Trophoblast cell (in vitro differentiated cells and primary cell): ENCODE measurements at regions not wholly inside any gene's neighbourhood (a gene's known extent, or its start where the extent isn't known, plus 50 kb on each side); places are given as distances from the start of the nearest gene placed in this dataset.

Source experiments
- DNase-seq, 2 donors: peaks; one replicate each; pipeline ENCODE4 v3.0.0-alpha.2; 2016
- H2AFZ ChIP-seq: 2 replicates; pipeline ENCODE4 v1.6.1; 2013; ENCODE audit warnings: low read length, moderate library complexity, mild to moderate bottlenecking; ENCODE audit not compliant: insufficient read depth, poor library complexity
- H2AK5ac ChIP-seq: 2 replicates; pipeline ENCODE4 v1.6.1; 2013; ENCODE audit warnings: mild to moderate bottlenecking, low read length
- H2BK120ac ChIP-seq: 2 replicates; pipeline ENCODE4 v1.6.1; 2013; ENCODE audit warnings: low read length, mild to moderate bottlenecking, moderate library complexity; ENCODE audit not compliant: insufficient read depth, poor library complexity
- H2BK12ac ChIP-seq: 2 replicates; pipeline ENCODE4 v1.6.1; 2013; ENCODE audit warnings: mild to moderate bottlenecking, low read length, moderate library complexity
- H2BK5ac ChIP-seq: 2 replicates; pipeline ENCODE4 v1.6.1; 2013; ENCODE audit warnings: low read length, low read depth, moderate library complexity, mild to moderate bottlenecking; ENCODE audit not compliant: poor library complexity
- H3K14ac ChIP-seq: 2 replicates; pipeline ENCODE4 v1.6.1; 2013; ENCODE audit warnings: mild to moderate bottlenecking, low read length
- H3K18ac ChIP-seq: 2 replicates; pipeline ENCODE4 v1.6.1; 2013; ENCODE audit warnings: mild to moderate bottlenecking, low read length
- H3K23ac ChIP-seq: 2 replicates; pipeline ENCODE4 v1.6.1; 2013; ENCODE audit warnings: low read length
- H3K27ac ChIP-seq: 2 replicates; pipeline ENCODE4 v1.5.1; 2013; ENCODE audit warnings: low read depth, mild to moderate bottlenecking, inconsistent platforms, low read length, moderate library complexity
- H3K27me3 ChIP-seq: 2 replicates; pipeline ENCODE4 v1.6.1; 2013; ENCODE audit warnings: inconsistent platforms, mild to moderate bottlenecking, low read length, moderate library complexity; ENCODE audit not compliant: insufficient read depth
- H3K36me3 ChIP-seq, 2 experiments: 1 replicate in 1 of 2; 2 replicates in 1 of 2; pipeline ENCODE4 v1.6.1; 2013; ENCODE audit warnings: low read length in 2 of 2, mild to moderate bottlenecking in 2 of 2, moderate library complexity in 1 of 2; ENCODE audit not compliant: insufficient read depth in 2 of 2, control insufficient read depth in 1 of 2
- H3K4ac ChIP-seq: 2 replicates; pipeline ENCODE4 v1.6.1; 2013; ENCODE audit warnings: low read depth, mild to moderate bottlenecking, low read length, moderate library complexity
- H3K4me1 ChIP-seq, 2 experiments: 1 replicate in 1 of 2; 2 replicates in 1 of 2; pipeline ENCODE4 v1.6.1; 2013; ENCODE audit warnings: low read length in 2 of 2, mild to moderate bottlenecking in 2 of 2, moderate library complexity in 1 of 2; ENCODE audit not compliant: insufficient read depth in 2 of 2, control insufficient read depth in 1 of 2
- H3K4me2 ChIP-seq: 2 replicates; pipeline ENCODE4 v1.6.1; 2013; ENCODE audit warnings: inconsistent platforms, mild to moderate bottlenecking, low read length, moderate library complexity
- H3K4me3 ChIP-seq: 2 replicates; pipeline ENCODE4 v1.5.1; 2013; ENCODE audit warnings: mild to moderate bottlenecking, low read depth, low read length, inconsistent platforms
- H3K79me1 ChIP-seq: one replicate; pipeline ENCODE4 v1.6.1; 2013; ENCODE audit warnings: low read length
- H3K79me2 ChIP-seq: 2 replicates; pipeline ENCODE4 v1.6.1; 2013; ENCODE audit warnings: low read length, mild to moderate bottlenecking; ENCODE audit not compliant: control insufficient read depth, insufficient read depth, poor library complexity
- H3K9ac ChIP-seq: 2 replicates; pipeline ENCODE4 v1.6.1; 2013; ENCODE audit warnings: mild to moderate bottlenecking, low read length
- H3K9me3 ChIP-seq: 2 replicates; pipeline ENCODE4 v1.6.1; 2013; ENCODE audit warnings: low read depth, mild to moderate bottlenecking, control low read depth, inconsistent platforms, low read length; ENCODE audit not compliant: insufficient read depth
- H4K12ac ChIP-seq: 2 replicates; pipeline ENCODE4 v1.6.1; 2013; ENCODE audit warnings: low read depth, mild to moderate bottlenecking, low read length, moderate library complexity
- H4K8ac ChIP-seq: 2 replicates; pipeline ENCODE4 v1.6.1; 2013; ENCODE audit warnings: low read depth, mild to moderate bottlenecking, low read length, moderate library complexity
- H4K91ac ChIP-seq: one replicate; pipeline ENCODE4 v1.6.1; 2013; ENCODE audit warnings: low read depth, mild to moderate bottlenecking, low read length, moderate library complexity
- WGBS: extraction: QIAGEN DNeasy Blood & Tissue Kit; methylation state at CpG from one replicate; pipeline ENCODE4 v1.1.7; 2013; ENCODE audit warnings: missing lambda C conversion rate; ENCODE audit not compliant: insufficient read length, insufficient coverage; ENCODE audit errors: extremely low coverage; 5-methylcytosine and 5-hydroxymethylcytosine counted together

GRCh38 chr5:156253130-156253529 lies 73.8 kb upstream of the SGCD start:
- no peak for DNase-seq
- no peaks in the 10 kb centered on the region for H3K27me3 ChIP-seq
- H3K4ac ChIP-seq: no peak overlapping the region
- no CpG with 5 or more reads among the region's 3 CpGs for WGBS
- H3K4me3 ChIP-seq: no peak overlapping the region
- no peak overlapping the region for H2AK5ac ChIP-seq
- no peaks in the 10 kb centered on the region for H3K36me3 ChIP-seq
- H3K9ac ChIP-seq: no peak overlapping the region
- no peak overlapping the region for H2BK5ac ChIP-seq
- no peaks in the 10 kb centered on the region for H3K9me3 ChIP-seq
- H2BK120ac ChIP-seq: no peak overlapping the region
- H3K4me2 ChIP-seq: no peak overlapping the region
- H2BK12ac ChIP-seq: no peak overlapping the region
- H3K27ac ChIP-seq: no peak overlapping the region
- H3K4me1 ChIP-seq: no peaks in the 10 kb centered on the region
- no peaks in the 10 kb centered on the region for H3K79me1 ChIP-seq
- H2AFZ ChIP-seq: no peak overlapping the region
- H4K8ac ChIP-seq: no peak overlapping the region
- H3K14ac ChIP-seq: no peak overlapping the region
- H3K18ac ChIP-seq: no peak overlapping the region
- no peak overlapping the region for H4K12ac ChIP-seq
- H3K79me2 ChIP-seq: no peaks in the 10 kb centered on the region
- H4K91ac ChIP-seq: no peak overlapping the region
- no peak overlapping the region for H3K23ac ChIP-seq

- H2AFZ ChIP-seq: no peak overlapping the region
Measured at GRCh38 chr5:156254196-156254595, 72.8 kb upstream of the SGCD start.

GRCh38 chr5:156256642-156257041 lies 70.3 kb upstream of the SGCD start:
- DNase-seq: no peak
- Histone ChIP-seq H2BK5ac (no peak overlapping the region), H3K27me3 (no peaks in the 10 kb centered on the region), H3K23ac (no peak overlapping the region), H2AK5ac (no peak overlapping the region), H3K4ac (no peak overlapping the region), H3K4me2 (no peak overlapping the region), H3K14ac (no peak overlapping the region), H3K4me3 (no peak overlapping the region), H4K12ac (no peak overlapping the region), H3K79me1 (no peaks in the 10 kb centered on the region), H2AFZ (no peak overlapping the region), H3K36me3 (no peaks in the 10 kb centered on the region), H2BK120ac (no peak overlapping the region), H3K9me3 (no peaks in the 10 kb centered on the region), H2BK12ac (no peak overlapping the region), H4K91ac (no peak overlapping the region), H3K27ac (no peak overlapping the region), H3K79me2 (no peaks in the 10 kb centered on the region), H3K9ac (no peak overlapping the region), H3K18ac (no peak overlapping the region), H4K8ac (no peak overlapping the region), H3K4me1 (no peaks in the 10 kb centered on the region)
- no CpG with 5 or more reads among the region's 3 CpGs for whole genome bisulfite sequencing

More at GRCh38 chr5:156254196-156254595, 72.8 kb upstream of the SGCD start:
- H3K36me3 ChIP-seq: no peaks in the 10 kb centered on the region
- H3K4me3 ChIP-seq: no peak overlapping the region
- H4K91ac ChIP-seq: no peak overlapping the region
- DNase-seq: no peak
- H3K4me1 ChIP-seq: no peaks in the 10 kb centered on the region
- H3K9me3 ChIP-seq: no peaks in the 10 kb centered on the region
- no peak overlapping the region for H3K14ac ChIP-seq
- no peak overlapping the region for H4K8ac ChIP-seq
- H3K9ac ChIP-seq: no peak overlapping the region
- H3K27ac ChIP-seq: no peak overlapping the region
- no peak overlapping the region for H2BK12ac ChIP-seq
- no peaks in the 10 kb centered on the region for H3K79me2 ChIP-seq
- H2AK5ac ChIP-seq: no peak overlapping the region
- H3K23ac ChIP-seq: no peak overlapping the region
- no peaks in the 10 kb centered on the region for H3K79me1 ChIP-seq
- no peak overlapping the region for H3K4ac ChIP-seq
- H3K27me3 ChIP-seq: no peaks in the 10 kb centered on the region
- no peak overlapping the region for H2BK120ac ChIP-seq
- no peak overlapping the region for H3K4me2 ChIP-seq
- no CpG with 5 or more reads among the region's 2 CpGs for WGBS
- no peak overlapping the region for H3K18ac ChIP-seq
- H4K12ac ChIP-seq: no peak overlapping the region
- H2BK5ac ChIP-seq: no peak overlapping the region

GRCh38 chr5:156258934-156259333 lies 68.0 kb upstream of the SGCD start:
- H2BK120ac ChIP-seq: no peak overlapping the region
- no peak overlapping the region for H3K4me3 ChIP-seq
- no peak overlapping the region for H2AFZ ChIP-seq
- H3K18ac ChIP-seq: no peak overlapping the region
- no peak overlapping the region for H2AK5ac ChIP-seq
- no peaks in the 10 kb centered on the region for H3K79me1 ChIP-seq
- H3K27ac ChIP-seq: no peak overlapping the region
- no peak overlapping the region for H2BK12ac ChIP-seq
- H2BK5ac ChIP-seq: no peak overlapping the region
- no peaks in the 10 kb centered on the region for H3K27me3 ChIP-seq
- H3K14ac ChIP-seq: no peak overlapping the region
- no peak overlapping the region for H4K12ac ChIP-seq
- no peaks in the 10 kb centered on the region for H3K9me3 ChIP-seq
- no CpG with 5 or more reads among the region's 2 CpGs for WGBS
- no peak overlapping the region for H4K8ac ChIP-seq
- H3K79me2 ChIP-seq: no peaks in the 10 kb centered on the region
- H4K91ac ChIP-seq: no peak overlapping the region
- no peak overlapping the region for H3K4me2 ChIP-seq
- no peak for DNase-seq
- no peak overlapping the region for H3K9ac ChIP-seq
- H3K4ac ChIP-seq: no peak overlapping the region
- H3K4me1 ChIP-seq: no peaks in the 10 kb centered on the region
- H3K23ac ChIP-seq: no peak overlapping the region
- no peaks in the 10 kb centered on the region for H3K36me3 ChIP-seq
